Stimulated activated naive B cell treated with anti-CD40 and anti-IgM and Interleukin-4, amounts not matched to agents 10 μg/mL and 1 μg/mL and 100 μg/mL, for 72 hours (primary cell): ENCODE measurements at regions not wholly inside any gene's neighbourhood (a gene's known extent, or its start where the extent isn't known, plus 50 kb on each side); places are given as distances from the start of the nearest gene placed in this dataset.

Source experiments
- ATAC-seq, 2 donors: fragments of 150-1000 bp; cut with Tn5 transposase; replicated peaks; 2 replicates each; pipeline ENCODE4 v1.10.0; 2021; ENCODE audit warnings: moderate library complexity in 1 of 2
- DNase-seq: peaks from one replicate; pipeline ENCODE4 v3.0.0; 2021
- H3K27ac Mint-ChIP-seq: one replicate; pipeline ENCODE4 v1.8.0; 2022; ENCODE audit warnings: mild to moderate bottlenecking, mixed read lengths
- H3K27me3 Mint-ChIP-seq, 2 donors: one replicate each; pipeline ENCODE4 v1.8.0; 2022; ENCODE audit warnings: mixed read lengths in 2 of 2
- H3K36me3 Mint-ChIP-seq, 2 donors: one replicate each; pipeline ENCODE4 v1.8.0; 2022; ENCODE audit warnings: mixed read lengths in 2 of 2, mild to moderate bottlenecking in 1 of 2
- H3K4me1 Mint-ChIP-seq, 2 donors: one replicate each; pipeline ENCODE4 v1.8.0; 2022; ENCODE audit warnings: mixed read lengths in 2 of 2, mild to moderate bottlenecking in 1 of 2
- H3K4me3 Mint-ChIP-seq, 2 donors: one replicate each; pipeline ENCODE4 v1.8.0; 2022; ENCODE audit warnings: mild to moderate bottlenecking in 2 of 2, mixed read lengths in 2 of 2, moderate library complexity in 1 of 2
- H3K9me3 Mint-ChIP-seq, 2 donors: one replicate each; pipeline ENCODE4 v1.8.0; 2022; ENCODE audit warnings: mixed read lengths in 2 of 2, mild to moderate bottlenecking in 1 of 2

GRCh38 chr7:98464558-98464940 is 63.7 kb upstream of the BAIAP2L1 start:
- Mint-ChIP-seq H3K36me3 (no peaks in the 10 kb centered on the region), H3K4me1 (no peaks in the 10 kb centered on the region), H3K4me3 (no peak overlapping the region), H3K27ac (no peak overlapping the region), H3K9me3 (peaks cover 8 to 9% of the 10 kb centered on the region in 2 donors), H3K27me3 (peaks cover 4 to 26% of the 10 kb centered on the region in 2 donors)
- no peak for ATAC-seq
- no peak for DNase-seq

GRCh38 chr7:98463837-98464557 is 63.1 kb upstream of the BAIAP2L1 start:
- Mint-ChIP-seq H3K36me3 (no peaks in the 10 kb centered on the region), H3K27ac (no peak overlapping the region), H3K9me3 (peaks cover 5 to 6% of the 10 kb centered on the region in 2 donors), H3K4me3 (no peak overlapping the region), H3K4me1 (no peaks in the 10 kb centered on the region), H3K27me3 (peaks cover 4 to 20% of the 10 kb centered on the region in 2 donors)
- ATAC-seq (no peak), DNase-seq (no peak)

GRCh38 chr7:98462911-98463633 is 62.2 kb upstream of the BAIAP2L1 start:
- Mint-ChIP-seq H3K36me3 (no peaks in the 10 kb centered on the region), H3K27ac (no peak overlapping the region), H3K4me1 (no peaks in the 10 kb centered on the region), H3K27me3 (peaks cover 4 to 14% of the 10 kb centered on the region in 2 donors), H3K9me3 (peaks cover 5 to 6% of the 10 kb centered on the region in 2 donors), H3K4me3 (no peak overlapping the region)
- ATAC-seq (no peak), DNase-seq (no peak)

- Mint-ChIP-seq H3K27ac (no peak overlapping the region), H3K36me3 (no peaks in the 10 kb centered on the region), H3K4me3 (no peak overlapping the region), H3K27me3 (no peaks in the 10 kb centered on the region), H3K4me1 (no peaks in the 10 kb centered on the region), H3K9me3 (peaks cover 0 to 1% of the 10 kb centered on the region in 2 donors)
- DNase-seq (no peak), ATAC-seq (no peak)
Observed at GRCh38 chr7:98460902-98461301, 60.0 kb upstream of the BAIAP2L1 start.

- no peak overlapping the region for H3K4me3 Mint-ChIP-seq
- H3K27ac Mint-ChIP-seq, result no peak overlapping the region
- H3K36me3 Mint-ChIP-seq, result no peaks in the 10 kb centered on the region
- DNase-seq (no peak), ATAC-seq (no peak)
- no peaks in the 10 kb centered on the region for H3K27me3 Mint-ChIP-seq
- H3K9me3 Mint-ChIP-seq, result peaks cover 0 to 1% of the 10 kb centered on the region in 2 donors
- no peaks in the 10 kb centered on the region for H3K4me1 Mint-ChIP-seq
Observed at GRCh38 chr7:98459529-98459928, 58.6 kb upstream of the BAIAP2L1 start.

- H3K9me3 Mint-ChIP-seq, result peaks cover under 1 to 4% of the 10 kb centered on the region in 2 donors
- H3K27ac Mint-ChIP-seq, result no peak overlapping the region
- DNase-seq (no peak), ATAC-seq (no peak)
- no peaks in the 10 kb centered on the region for H3K27me3 Mint-ChIP-seq
- H3K4me3 Mint-ChIP-seq, result no peak overlapping the region
- no peaks in the 10 kb centered on the region for H3K36me3 Mint-ChIP-seq
- H3K4me1 Mint-ChIP-seq, result no peaks in the 10 kb centered on the region
Observed at GRCh38 chr7:98458090-98458875, 57.4 kb upstream of the BAIAP2L1 start.

- no peaks in the 10 kb centered on the region for H3K36me3 Mint-ChIP-seq
- ATAC-seq, result no peak
- no peaks in the 10 kb centered on the region for H3K4me1 Mint-ChIP-seq
- no peaks in the 10 kb centered on the region for H3K27me3 Mint-ChIP-seq
- H3K4me3 Mint-ChIP-seq, result no peak overlapping the region
- H3K9me3 Mint-ChIP-seq, result peaks cover 7 to 8% of the 10 kb centered on the region in 2 donors
- no peak overlapping the region for H3K27ac Mint-ChIP-seq
- DNase-seq, result no peak
Observed at GRCh38 chr7:98456866-98457265, 56.0 kb upstream of the BAIAP2L1 start.

- Mint-ChIP-seq H3K27me3 (peaks cover 0 to 6% of the 10 kb centered on the region in 2 donors), H3K4me3 (no peak overlapping the region), H3K36me3 (no peaks in the 10 kb centered on the region), H3K4me1 (no peaks in the 10 kb centered on the region), H3K9me3 (peaks cover 7% of the 10 kb centered on the region in 2 donors), H3K27ac (no peak overlapping the region)
- ATAC-seq, result no peak
- no peak for DNase-seq
Observed at GRCh38 chr7:98452791-98453190, 51.9 kb upstream of the BAIAP2L1 start.
